ENCODE measurements at regions not wholly inside any gene's neighbourhood (a gene's known extent, or its start where the extent isn't known, plus 50 kb on each side); places are given as distances from the start of the nearest gene placed in this dataset.

GRCh38 chr4:29867412-29867811 lies 852.8 kb upstream of the PCDH7 start:
- no peak overlapping the region for H3K4me2 ChIP-seq (ENCODE audit: low read length)
- H3K79me2 ChIP-seq (ENCODE audit: insufficient read depth, low read length), result no peaks in the 10 kb centered on the region
- no peaks in the 10 kb centered on the region for H3K27me3 ChIP-seq (ENCODE audit: insufficient read depth, low read length)
- H3K27ac ChIP-seq (ENCODE audit: low read depth, low read length, poor library complexity, severe bottlenecking), result no peak overlapping the region
- no peak overlapping the region for H3K9ac ChIP-seq (ENCODE audit: low read length)
- no peaks in the 10 kb centered on the region for H3F3A ChIP-seq (ENCODE audit: insufficient read depth, low read length)
- no peaks in the 10 kb centered on the region for H3K4me1 ChIP-seq (ENCODE audit: insufficient read depth, low read length, severe bottlenecking)
- no peaks in the 10 kb centered on the region for H3K9me2 ChIP-seq (ENCODE audit: low read depth, low read length)
- H3K4me3 ChIP-seq (ENCODE audit: low read depth, low read length, poor library complexity, severe bottlenecking), result no peak overlapping the region
- H3K36me3 ChIP-seq (ENCODE audit: insufficient read depth, low read length), result no peaks in the 10 kb centered on the region
- TF ChIP-seq CTCF (IDR thresholded peaks at IDR 0.05; ENCODE audit: low read length), result no peak
- TF ChIP-seq EZH2 (IDR thresholded peaks at IDR 0.05; ENCODE audit: borderline replicate concordance, low read length), result no peak
- no peak overlapping the region for H2AFZ ChIP-seq (ENCODE audit: low read length)
- H4K20me1 ChIP-seq (ENCODE audit: insufficient read depth, low read length), result no peaks in the 10 kb centered on the region
- no peaks in the 10 kb centered on the region for H3K9me3 ChIP-seq (ENCODE audit: low read length)

GRCh38 chr4:29900336-29900735 lies 819.8 kb upstream of the PCDH7 start:
- Histone ChIP-seq H3K4me3 (ENCODE audit: low read depth, low read length, poor library complexity, severe bottlenecking) (no peak overlapping the region), H3K36me3 (ENCODE audit: insufficient read depth, low read length) (no peaks in the 10 kb centered on the region), H3K4me1 (ENCODE audit: insufficient read depth, low read length, severe bottlenecking) (no peaks in the 10 kb centered on the region), H3K4me2 (ENCODE audit: low read length) (no peak overlapping the region), H3F3A (ENCODE audit: insufficient read depth, low read length) (no peaks in the 10 kb centered on the region), H3K27me3 (ENCODE audit: insufficient read depth, low read length) (no peaks in the 10 kb centered on the region), H4K20me1 (ENCODE audit: insufficient read depth, low read length) (no peaks in the 10 kb centered on the region), H3K9me2 (ENCODE audit: low read depth, low read length) (no peaks in the 10 kb centered on the region), H3K79me2 (ENCODE audit: insufficient read depth, low read length) (no peaks in the 10 kb centered on the region), H3K9ac (ENCODE audit: low read length) (no peak overlapping the region), H3K27ac (ENCODE audit: low read depth, low read length, poor library complexity, severe bottlenecking) (no peak overlapping the region), H3K9me3 (ENCODE audit: low read length) (no peaks in the 10 kb centered on the region), H2AFZ (ENCODE audit: low read length) (no peak overlapping the region)
- TF ChIP-seq EZH2 (IDR thresholded peaks at IDR 0.05; ENCODE audit: borderline replicate concordance, low read length) (no peak), CTCF (IDR thresholded peaks at IDR 0.05; ENCODE audit: low read length) (no peak)

- Histone ChIP-seq H3K9ac (ENCODE audit: low read length) (no peak overlapping the region), H3K9me3 (ENCODE audit: low read length) (no peaks in the 10 kb centered on the region), H3K4me1 (ENCODE audit: insufficient read depth, low read length, severe bottlenecking) (no peaks in the 10 kb centered on the region), H3K27me3 (ENCODE audit: insufficient read depth, low read length) (no peaks in the 10 kb centered on the region), H3K4me2 (ENCODE audit: low read length) (no peak overlapping the region), H3K9me2 (ENCODE audit: low read depth, low read length) (no peaks in the 10 kb centered on the region), H4K20me1 (ENCODE audit: insufficient read depth, low read length) (no peaks in the 10 kb centered on the region), H3K4me3 (ENCODE audit: low read depth, low read length, poor library complexity, severe bottlenecking) (no peak overlapping the region), H3F3A (ENCODE audit: insufficient read depth, low read length) (no peaks in the 10 kb centered on the region), H3K27ac (ENCODE audit: low read depth, low read length, poor library complexity, severe bottlenecking) (no peak overlapping the region), H3K36me3 (ENCODE audit: insufficient read depth, low read length) (no peaks in the 10 kb centered on the region), H3K79me2 (ENCODE audit: insufficient read depth, low read length) (no peaks in the 10 kb centered on the region), H2AFZ (ENCODE audit: low read length) (no peak overlapping the region)
- TF ChIP-seq EZH2 (IDR thresholded peaks at IDR 0.05; ENCODE audit: borderline replicate concordance, low read length), result no peak
Observed at GRCh38 chr4:29908276-29908675, 811.9 kb upstream of the PCDH7 start.

GRCh38 chr4:29927895-29928294 lies 792.3 kb upstream of the PCDH7 start:
- no peak overlapping the region for H3K4me2 ChIP-seq (ENCODE audit: low read length)
- no peaks in the 10 kb centered on the region for H4K20me1 ChIP-seq (ENCODE audit: insufficient read depth, low read length)
- H2AFZ ChIP-seq (ENCODE audit: low read length), result no peak overlapping the region
- no peak overlapping the region for H3K9ac ChIP-seq (ENCODE audit: low read length)
- no peaks in the 10 kb centered on the region for H3K36me3 ChIP-seq (ENCODE audit: insufficient read depth, low read length)
- H3K4me1 ChIP-seq (ENCODE audit: insufficient read depth, low read length, severe bottlenecking), result no peaks in the 10 kb centered on the region
- H3K9me3 ChIP-seq (ENCODE audit: low read length), result no peaks in the 10 kb centered on the region
- H3K9me2 ChIP-seq (ENCODE audit: low read depth, low read length), result no peaks in the 10 kb centered on the region
- H3K79me2 ChIP-seq (ENCODE audit: insufficient read depth, low read length), result no peaks in the 10 kb centered on the region
- no peak for TF ChIP-seq EZH2 (IDR thresholded peaks at IDR 0.05; ENCODE audit: borderline replicate concordance, low read length)
- no peak for TF ChIP-seq CTCF (IDR thresholded peaks at IDR 0.05; ENCODE audit: low read length)
- no peaks in the 10 kb centered on the region for H3F3A ChIP-seq (ENCODE audit: insufficient read depth, low read length)
- H3K27ac ChIP-seq (ENCODE audit: low read depth, low read length, poor library complexity, severe bottlenecking), result no peak overlapping the region
- no peaks in the 10 kb centered on the region for H3K27me3 ChIP-seq (ENCODE audit: insufficient read depth, low read length)
- H3K4me3 ChIP-seq (ENCODE audit: low read depth, low read length, poor library complexity, severe bottlenecking), result no peak overlapping the region
